OCI-LY3 (cell line): ENCODE measurements at regions not wholly inside any gene's neighbourhood (a gene's known extent, or its start where the extent isn't known, plus 50 kb on each side); places are given as distances from the start of the nearest gene placed in this dataset.
"Not testable (repeated sequence)": the region's sequence is repeated elsewhere in the genome, so short reads cannot be mapped to it uniquely, and the experiment has no call there.

ENCODE experiments used
- CTCF ChIP-seq: fragments of 200-600, 300-600 bp; sonication (generic); IDR thresholded peaks from 2 replicates; pipeline ENCODE4 v1.5.1; 2014; ENCODE audit warnings: antibody characterized with exemption, low read length, low read depth
- EZH2phosphoT487 ChIP-seq: fragments of 200-600 bp; shearing (Covaris generic); IDR thresholded peaks from 2 replicates; pipeline ENCODE4 v1.6.1; 2018; ENCODE audit warnings: antibody characterized with exemption, mixed run types, low read depth

DNA sequence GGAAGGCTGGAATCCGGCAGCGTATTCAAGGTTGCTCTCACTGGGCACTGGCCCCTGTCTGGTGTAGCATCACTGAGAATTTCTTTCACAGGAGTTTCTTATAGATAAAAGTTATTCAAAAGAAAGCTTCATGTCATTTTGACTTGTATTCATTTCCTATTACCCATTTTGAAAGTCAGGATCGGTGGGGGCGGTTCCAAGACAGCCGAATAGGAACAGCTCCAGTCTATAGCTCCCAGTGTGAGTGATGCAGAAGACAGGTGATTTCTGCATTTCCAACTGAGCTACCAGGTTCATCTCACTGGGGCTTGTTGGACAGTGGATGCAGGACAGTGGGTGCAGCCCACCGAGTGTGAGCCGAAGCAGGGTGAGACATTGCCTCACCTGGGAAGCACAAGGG is 51.5 kb upstream of the CDC42EP3 start:
- TF ChIP-seq CTCF, EZH2phosphoT487: not testable (repeated sequence)
